MM.1S (cell line): ENCODE measurements at regions not wholly inside any gene's neighbourhood (a gene's known extent, or its start where the extent isn't known, plus 50 kb on each side); places are given as distances from the start of the nearest gene placed in this dataset.

Experiments
- EZH2 ChIP-seq: fragments of 300-600 bp; sonication (generic); optimal IDR thresholded peaks from 2 replicates; pipeline ENCODE3; 2017; ENCODE audit warnings: low read depth, mild to moderate bottlenecking, antibody characterized with exemption, low read length, mixed read lengths
- EZH2phosphoT487 ChIP-seq: fragments of 300-600 bp; sonication (generic); IDR thresholded peaks from 2 replicates; pipeline ENCODE4 v1.6.1; 2018; ENCODE audit warnings: antibody characterized with exemption, low read length
- TF ChIP-seq, protein P1 (sequence below): fragments of 300-600 bp; sonication (generic); IDR thresholded peaks from 2 replicates; pipeline ENCODE4 v1.5.1; 2016; ENCODE audit warnings: antibody characterized with exemption, low read length, mixed read lengths

DNA sequence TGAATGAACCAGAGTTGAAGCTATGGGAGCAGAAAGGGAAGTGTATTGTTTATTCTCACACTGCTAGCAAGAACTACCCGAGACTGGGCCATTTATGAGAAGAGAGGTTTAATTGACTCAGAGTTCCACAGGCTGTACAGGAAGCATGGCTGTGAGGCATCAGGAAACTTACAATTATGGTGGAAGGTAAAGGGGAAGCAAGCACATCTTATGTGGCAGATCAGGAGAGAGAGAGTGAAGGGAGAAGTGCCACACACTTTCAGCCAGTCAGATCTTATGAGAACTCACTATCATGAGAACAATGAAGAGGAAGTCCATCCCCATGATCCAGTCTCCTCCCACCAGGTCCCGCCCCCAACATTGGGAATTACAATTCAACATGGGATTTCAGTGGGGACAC, 383.2 kb upstream of the SLC14A2 start:
- TF ChIP-seq, protein P1, sequence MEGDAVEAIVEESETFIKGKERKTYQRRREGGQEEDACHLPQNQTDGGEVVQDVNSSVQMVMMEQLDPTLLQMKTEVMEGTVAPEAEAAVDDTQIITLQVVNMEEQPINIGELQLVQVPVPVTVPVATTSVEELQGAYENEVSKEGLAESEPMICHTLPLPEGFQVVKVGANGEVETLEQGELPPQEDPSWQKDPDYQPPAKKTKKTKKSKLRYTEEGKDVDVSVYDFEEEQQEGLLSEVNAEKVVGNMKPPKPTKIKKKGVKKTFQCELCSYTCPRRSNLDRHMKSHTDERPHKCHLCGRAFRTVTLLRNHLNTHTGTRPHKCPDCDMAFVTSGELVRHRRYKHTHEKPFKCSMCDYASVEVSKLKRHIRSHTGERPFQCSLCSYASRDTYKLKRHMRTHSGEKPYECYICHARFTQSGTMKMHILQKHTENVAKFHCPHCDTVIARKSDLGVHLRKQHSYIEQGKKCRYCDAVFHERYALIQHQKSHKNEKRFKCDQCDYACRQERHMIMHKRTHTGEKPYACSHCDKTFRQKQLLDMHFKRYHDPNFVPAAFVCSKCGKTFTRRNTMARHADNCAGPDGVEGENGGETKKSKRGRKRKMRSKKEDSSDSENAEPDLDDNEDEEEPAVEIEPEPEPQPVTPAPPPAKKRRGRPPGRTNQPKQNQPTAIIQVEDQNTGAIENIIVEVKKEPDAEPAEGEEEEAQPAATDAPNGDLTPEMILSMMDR: no peak
- TF ChIP-seq EZH2phosphoT487 (no peak), EZH2 (no peak)
